SK-N-MC (cell line): ENCODE measurements at regions not wholly inside any gene's neighbourhood (a gene's known extent, or its start where the extent isn't known, plus 50 kb on each side); places are given as distances from the start of the nearest gene placed in this dataset.

ENCODE experiments used
- DNase-seq: peaks from one replicate; pipeline ENCODE4 v3.0.0-alpha.2; 2011; ENCODE audit warnings: low read depth, low spot score
- H3K27ac ChIP-seq: fragments of 200-600 bp; sonication (generic); 2 replicates; pipeline ENCODE4 v1.5.1; 2016; ENCODE audit warnings: mixed run types
- H3K36me3 ChIP-seq: fragments of 200-600 bp; sonication (generic); 2 replicates; pipeline ENCODE4 v1.6.1; 2017; ENCODE audit warnings: antibody characterized with exemption, low read length, mixed read lengths; ENCODE audit not compliant: insufficient read depth
- H3K4me3 ChIP-seq: fragments of 200-600 bp; sonication (generic); 2 replicates; pipeline ENCODE4 v1.5.1; 2016
- H3K9ac ChIP-seq: fragments of 200-600 bp; sonication (generic); 2 replicates; pipeline ENCODE4 v1.8.0; 2017; ENCODE audit warnings: mixed run types, mixed read lengths; ENCODE audit not compliant: insufficient read length
- H3K9me3 ChIP-seq: fragments of 200-600 bp; sonication (generic); 2 replicates; pipeline ENCODE4 v1.6.1; 2017; ENCODE audit warnings: low read depth, mild to moderate bottlenecking, antibody characterized with exemption, low read length, moderate library complexity, mixed read lengths
- EZH2 ChIP-seq: fragments of 200-600 bp; sonication (generic); IDR thresholded peaks from one replicate; pipeline ENCODE4 v1.6.1; 2017; ENCODE audit warnings: antibody characterized with exemption
- FOXP2 ChIP-seq: optimal IDR thresholded peaks from 2 replicates; pipeline ENCODE3; 2011; ENCODE audit warnings: mild to moderate bottlenecking, moderate library complexity; ENCODE audit not compliant: insufficient read depth; ENCODE audit errors: extremely low read length, control extremely low read depth
- POLR2AphosphoS5 ChIP-seq: IDR thresholded peaks from 2 replicates; pipeline ENCODE4 v1.6.1; 2012; ENCODE audit warnings: mild to moderate bottlenecking, low read depth, low read length, borderline replicate concordance

- no peaks in the 10 kb centered on the region for H3K36me3 ChIP-seq
- no peak overlapping the region for H3K9ac ChIP-seq
- no peak for TF ChIP-seq EZH2
- TF ChIP-seq POLR2AphosphoS5, result no peak
- no peak for TF ChIP-seq FOXP2
- no peak for DNase-seq
- H3K9me3 ChIP-seq, result no peaks in the 10 kb centered on the region
- no peak overlapping the region for H3K27ac ChIP-seq
- no peak overlapping the region; the same call in 1 of the 2 replicates for H3K4me3 ChIP-seq
Observed at GRCh38 chr3:127395663-127396355, 108.0 kb upstream of the PRR20G start.

- Histone ChIP-seq H3K9me3 (no peaks in the 10 kb centered on the region), H3K27ac (no peak overlapping the region), H3K4me3 (no peak overlapping the region), H3K36me3 (no peaks in the 10 kb centered on the region), H3K9ac (no peak overlapping the region)
- TF ChIP-seq FOXP2 (no peak), POLR2AphosphoS5 (no peak)
- no peak for DNase-seq
Observed at GRCh38 chr3:127394984-127395662, 107.3 kb upstream of the PRR20G start.

GRCh38 chr3:127394031-127394430 is 106.2 kb upstream of the PRR20G start:
- TF ChIP-seq POLR2AphosphoS5 (no peak), EZH2 (no peak), FOXP2 (no peak)
- Histone ChIP-seq H3K27ac (no peak overlapping the region), H3K36me3 (no peaks in the 10 kb centered on the region), H3K9ac (no peak overlapping the region), H3K4me3 (no peak overlapping the region), H3K9me3 (no peaks in the 10 kb centered on the region)
- no peak for DNase-seq

- Histone ChIP-seq H3K27ac (no peak overlapping the region), H3K36me3 (no peaks in the 10 kb centered on the region), H3K4me3 (no peak overlapping the region), H3K9me3 (no peaks in the 10 kb centered on the region), H3K9ac (no peak overlapping the region)
- DNase-seq, result no peak
- no peak for TF ChIP-seq POLR2AphosphoS5
- TF ChIP-seq FOXP2, result no peak
- TF ChIP-seq EZH2, result no peak
Observed at GRCh38 chr3:127393131-127393820, 105.4 kb upstream of the PRR20G start.

- no peak for DNase-seq
- TF ChIP-seq EZH2 (no peak), FOXP2 (no peak), POLR2AphosphoS5 (no peak)
- Histone ChIP-seq H3K27ac (no peak overlapping the region), H3K9ac (no peak overlapping the region), H3K9me3 (no peaks in the 10 kb centered on the region), H3K36me3 (no peaks in the 10 kb centered on the region), H3K4me3 (no peak overlapping the region)
Observed at GRCh38 chr3:127392156-127392490, 104.3 kb upstream of the PRR20G start.

GRCh38 chr3:127391436-127392155 is 103.8 kb upstream of the PRR20G start:
- H3K9me3 ChIP-seq, result no peaks in the 10 kb centered on the region
- no peak overlapping the region for H3K27ac ChIP-seq
- TF ChIP-seq POLR2AphosphoS5, result no peak
- no peak for TF ChIP-seq EZH2
- TF ChIP-seq FOXP2, result no peak
- no peak for DNase-seq
- H3K36me3 ChIP-seq, result no peaks in the 10 kb centered on the region
- no peak overlapping the region for H3K4me3 ChIP-seq
- H3K9ac ChIP-seq, result no peak overlapping the region

- no peak overlapping the region for H3K9ac ChIP-seq
- no peaks in the 10 kb centered on the region for H3K36me3 ChIP-seq
Observed at GRCh38 chr3:127390365-127391025, 102.6 kb upstream of the PRR20G start.

GRCh38 chr3:127389913-127390312 is 102.1 kb upstream of the PRR20G start:
- Histone ChIP-seq H3K36me3 (no peaks in the 10 kb centered on the region), H3K27ac (no peak overlapping the region), H3K9ac (no peak overlapping the region), H3K4me3 (no peak overlapping the region), H3K9me3 (no peaks in the 10 kb centered on the region)
- no peak for DNase-seq
- TF ChIP-seq EZH2, result no peak
- TF ChIP-seq POLR2AphosphoS5, result no peak

More at GRCh38 chr3:127390365-127391025, 102.6 kb upstream of the PRR20G start:
- Histone ChIP-seq H3K27ac (no peak overlapping the region), H3K4me3 (no peak overlapping the region), H3K9me3 (no peaks in the 10 kb centered on the region)
- no peak for DNase-seq
- no peak for TF ChIP-seq EZH2
- no peak for TF ChIP-seq POLR2AphosphoS5
- no peak for TF ChIP-seq FOXP2
